ENCODE measurements at regions not wholly inside any gene's neighbourhood (a gene's known extent, or its start where the extent isn't known, plus 50 kb on each side); places are given as distances from the start of the nearest gene placed in this dataset.

GRCh38 chr2:48912110-48912509 lies 156.6 kb upstream of the LHCGR start:
- peaks cover 13% of the 10 kb centered on the region for H3K27me3 Mint-ChIP-seq (ENCODE audit: unreplicated experiment)
- H3K4me1 Mint-ChIP-seq (ENCODE audit: unreplicated experiment) = no peaks in the 10 kb centered on the region
- H3K27ac Mint-ChIP-seq (ENCODE audit: unreplicated experiment) = no peak overlapping the region
- no peaks in the 10 kb centered on the region for H3K9me3 Mint-ChIP-seq (ENCODE audit: unreplicated experiment)
- H3K4me3 Mint-ChIP-seq (ENCODE audit: unreplicated experiment) = no peak overlapping the region
- H3K36me3 Mint-ChIP-seq (ENCODE audit: unreplicated experiment) = no peaks in the 10 kb centered on the region
- peak; percentile 21 for TF ChIP-seq CTCF (IDR thresholded peaks at IDR 0.05)
- DNase-seq (ENCODE audit: extremely low spot score, unreplicated experiment) = no peak

GRCh38 chr2:48910961-48911360 lies 155.4 kb upstream of the LHCGR start:
- Mint-ChIP-seq H3K36me3 (ENCODE audit: unreplicated experiment) (no peaks in the 10 kb centered on the region), H3K9me3 (ENCODE audit: unreplicated experiment) (no peaks in the 10 kb centered on the region), H3K4me3 (ENCODE audit: unreplicated experiment) (no peak overlapping the region), H3K27me3 (ENCODE audit: unreplicated experiment) (peaks cover 13% of the 10 kb centered on the region), H3K27ac (ENCODE audit: unreplicated experiment) (no peak overlapping the region), H3K4me1 (ENCODE audit: unreplicated experiment) (peaks cover 7% of the 10 kb centered on the region)
- DNase-seq (ENCODE audit: extremely low spot score, unreplicated experiment) = no peak
- no peak for TF ChIP-seq CTCF (IDR thresholded peaks at IDR 0.05)

- Mint-ChIP-seq H3K4me1 (ENCODE audit: unreplicated experiment) (peaks cover 9% of the 10 kb centered on the region), H3K27me3 (ENCODE audit: unreplicated experiment) (peaks cover 6% of the 10 kb centered on the region), H3K27ac (ENCODE audit: unreplicated experiment) (no peak overlapping the region), H3K9me3 (ENCODE audit: unreplicated experiment) (no peaks in the 10 kb centered on the region), H3K36me3 (ENCODE audit: unreplicated experiment) (no peaks in the 10 kb centered on the region), H3K4me3 (ENCODE audit: unreplicated experiment) (no peak overlapping the region)
- DNase-seq (ENCODE audit: extremely low spot score, unreplicated experiment) = no peak
- no peak for TF ChIP-seq CTCF (IDR thresholded peaks at IDR 0.05)
These were observed 151.1 kb upstream of the LHCGR start for GRCh38 chr2:48906633-48907032.

GRCh38 chr2:48905696-48906095 lies 150.2 kb upstream of the LHCGR start:
- no peaks in the 10 kb centered on the region for H3K9me3 Mint-ChIP-seq (ENCODE audit: unreplicated experiment)
- TF ChIP-seq CTCF (IDR thresholded peaks at IDR 0.05) = no peak
- peaks cover 2% of the 10 kb centered on the region for H3K27me3 Mint-ChIP-seq (ENCODE audit: unreplicated experiment)
- no peak for DNase-seq (ENCODE audit: extremely low spot score, unreplicated experiment)
- no peaks in the 10 kb centered on the region for H3K36me3 Mint-ChIP-seq (ENCODE audit: unreplicated experiment)
- H3K4me1 Mint-ChIP-seq (ENCODE audit: unreplicated experiment) = peaks cover 18% of the 10 kb centered on the region
- no peak overlapping the region for H3K27ac Mint-ChIP-seq (ENCODE audit: unreplicated experiment)
- H3K4me3 Mint-ChIP-seq (ENCODE audit: unreplicated experiment) = no peak overlapping the region

GRCh38 chr2:48902521-48902920 lies 147.0 kb upstream of the LHCGR start:
- H3K9me3 Mint-ChIP-seq (ENCODE audit: unreplicated experiment) = no peaks in the 10 kb centered on the region
- no peaks in the 10 kb centered on the region for H3K36me3 Mint-ChIP-seq (ENCODE audit: unreplicated experiment)
- H3K27ac Mint-ChIP-seq (ENCODE audit: unreplicated experiment) = no peak overlapping the region
- DNase-seq (ENCODE audit: extremely low spot score, unreplicated experiment) = no peak
- H3K4me1 Mint-ChIP-seq (ENCODE audit: unreplicated experiment) = peaks cover 28% of the 10 kb centered on the region
- TF ChIP-seq CTCF (IDR thresholded peaks at IDR 0.05) = no peak
- no peaks in the 10 kb centered on the region for H3K27me3 Mint-ChIP-seq (ENCODE audit: unreplicated experiment)
- no peak overlapping the region for H3K4me3 Mint-ChIP-seq (ENCODE audit: unreplicated experiment)
